ENCODE measurements at regions not wholly inside any gene's neighbourhood (a gene's known extent, or its start where the extent isn't known, plus 50 kb on each side); places are given as distances from the start of the nearest gene placed in this dataset.

DNA sequence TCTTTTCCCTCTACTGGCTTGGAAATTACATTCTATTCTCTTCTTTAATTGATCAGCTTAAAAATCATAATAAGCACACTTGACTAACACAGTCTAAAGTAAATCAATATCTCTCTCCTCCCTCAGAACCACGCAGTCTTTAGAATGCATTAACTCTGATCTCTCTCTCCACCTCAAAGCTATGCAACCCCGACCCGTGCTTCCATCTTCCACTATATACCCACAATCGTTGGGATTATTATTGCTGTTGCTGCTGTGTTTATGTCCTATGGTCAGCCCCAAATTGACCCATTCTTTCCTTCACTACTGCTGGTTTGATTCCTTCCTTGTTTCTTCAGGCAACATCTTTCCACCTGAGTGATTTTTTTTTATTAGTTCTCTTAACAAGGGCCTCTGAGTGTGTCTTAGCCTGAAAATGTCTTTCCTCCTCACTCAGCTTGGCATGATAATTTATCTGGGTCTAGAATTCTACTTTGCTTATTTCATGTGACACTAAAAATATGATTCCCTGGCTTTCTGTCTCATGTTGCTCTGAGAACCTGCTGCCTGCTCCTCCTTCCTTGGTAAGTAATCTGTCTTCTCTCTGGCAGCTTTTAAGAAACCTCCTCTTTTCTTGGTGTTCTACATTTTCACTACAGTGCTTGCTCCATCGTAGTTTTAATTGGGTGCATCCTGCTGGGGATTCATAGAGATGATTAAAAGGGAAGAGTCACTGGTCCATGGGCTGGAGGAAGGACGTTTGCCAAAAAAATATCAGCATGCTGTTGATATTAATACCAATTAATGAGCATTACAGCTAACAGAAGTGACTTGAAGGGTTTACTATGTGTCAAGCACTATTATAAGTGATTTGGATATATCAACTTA is 472.2 kb downstream of the MATN1 start:
- intact Hi-C loops (cut with DNase I; ENCODE audit: low total_unique reads) = no loop called here
- H3K27me3 ChIP-seq = peaks cover 2 to 21% (median 4%) of the 10 kb centered on the region in 3 donors
- no peaks in the 10 kb centered on the region for H3K4me1 ChIP-seq
- no peak for TF ChIP-seq POLR2A (IDR thresholded peaks at IDR 0.05)
- DNase-seq (no peak), ATAC-seq (no peak)
- H3K9me3 ChIP-seq = no peaks in the 10 kb centered on the region
- H3K4me3 ChIP-seq = no peak overlapping the region
- no peak overlapping the region for H3K27ac ChIP-seq
- no peaks in the 10 kb centered on the region for H3K36me3 ChIP-seq
- in situ Hi-C loops (cut with MboI; ENCODE audit: low sequenced_read_pairs in 4 of 4) = no loop called here

DNA sequence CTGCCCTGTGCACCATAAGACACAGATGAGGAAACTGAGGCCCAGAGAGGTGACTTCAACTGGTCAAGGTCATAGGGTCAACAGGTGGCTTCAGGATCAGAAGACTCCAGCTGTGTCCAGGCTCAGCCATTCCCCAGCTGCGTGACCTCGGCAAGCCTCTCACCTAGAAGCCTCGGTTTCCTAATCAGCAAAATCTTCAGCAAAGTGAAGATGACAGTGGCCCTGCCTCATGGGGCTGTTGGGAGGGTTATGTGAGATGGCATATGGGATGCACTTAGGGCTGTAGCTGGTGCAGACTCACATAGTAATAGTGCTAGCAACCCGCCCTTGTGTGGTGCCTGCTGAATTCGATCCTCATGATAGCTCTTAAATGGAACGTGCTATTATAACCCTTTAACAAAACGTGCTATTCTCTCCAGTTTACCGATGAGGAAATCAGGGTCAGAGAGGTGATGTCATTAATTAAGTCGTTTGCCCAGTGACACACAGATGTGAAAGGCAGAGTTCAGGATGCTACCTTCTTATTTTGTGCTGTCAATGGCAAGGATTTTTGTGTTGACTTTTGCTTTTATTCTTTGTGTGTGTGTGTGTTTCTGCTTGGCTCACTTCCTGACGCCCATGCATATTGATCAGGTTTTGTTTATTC is 472.9 kb downstream of the MATN1 start:
- TF ChIP-seq POLR2A (IDR thresholded peaks at IDR 0.05) = no peak
- TF ChIP-seq, protein P1, sequence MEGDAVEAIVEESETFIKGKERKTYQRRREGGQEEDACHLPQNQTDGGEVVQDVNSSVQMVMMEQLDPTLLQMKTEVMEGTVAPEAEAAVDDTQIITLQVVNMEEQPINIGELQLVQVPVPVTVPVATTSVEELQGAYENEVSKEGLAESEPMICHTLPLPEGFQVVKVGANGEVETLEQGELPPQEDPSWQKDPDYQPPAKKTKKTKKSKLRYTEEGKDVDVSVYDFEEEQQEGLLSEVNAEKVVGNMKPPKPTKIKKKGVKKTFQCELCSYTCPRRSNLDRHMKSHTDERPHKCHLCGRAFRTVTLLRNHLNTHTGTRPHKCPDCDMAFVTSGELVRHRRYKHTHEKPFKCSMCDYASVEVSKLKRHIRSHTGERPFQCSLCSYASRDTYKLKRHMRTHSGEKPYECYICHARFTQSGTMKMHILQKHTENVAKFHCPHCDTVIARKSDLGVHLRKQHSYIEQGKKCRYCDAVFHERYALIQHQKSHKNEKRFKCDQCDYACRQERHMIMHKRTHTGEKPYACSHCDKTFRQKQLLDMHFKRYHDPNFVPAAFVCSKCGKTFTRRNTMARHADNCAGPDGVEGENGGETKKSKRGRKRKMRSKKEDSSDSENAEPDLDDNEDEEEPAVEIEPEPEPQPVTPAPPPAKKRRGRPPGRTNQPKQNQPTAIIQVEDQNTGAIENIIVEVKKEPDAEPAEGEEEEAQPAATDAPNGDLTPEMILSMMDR (IDR thresholded peaks at IDR 0.05 in 4 of 5, conservative IDR thresholded peaks at IDR 0.05 in 1 of 5) = no peak
- H3K36me3 ChIP-seq = no peaks in the 10 kb centered on the region
- no peak for ATAC-seq
- no peak overlapping the region for H3K27ac ChIP-seq
- peaks cover 0 to 21% (median 4%) of the 10 kb centered on the region in 3 donors for H3K27me3 ChIP-seq
- H3K4me3 ChIP-seq = no peak overlapping the region
- H3K4me1 ChIP-seq = no peaks in the 10 kb centered on the region
- in situ Hi-C loops (cut with MboI; ENCODE audit: low sequenced_read_pairs in 4 of 4) (no loop called here), intact Hi-C loops (cut with DNase I; ENCODE audit: low total_unique reads) (no loop called here)
- no peaks in the 10 kb centered on the region for H3K9me3 ChIP-seq
- DNase-seq = no peak

DNA sequence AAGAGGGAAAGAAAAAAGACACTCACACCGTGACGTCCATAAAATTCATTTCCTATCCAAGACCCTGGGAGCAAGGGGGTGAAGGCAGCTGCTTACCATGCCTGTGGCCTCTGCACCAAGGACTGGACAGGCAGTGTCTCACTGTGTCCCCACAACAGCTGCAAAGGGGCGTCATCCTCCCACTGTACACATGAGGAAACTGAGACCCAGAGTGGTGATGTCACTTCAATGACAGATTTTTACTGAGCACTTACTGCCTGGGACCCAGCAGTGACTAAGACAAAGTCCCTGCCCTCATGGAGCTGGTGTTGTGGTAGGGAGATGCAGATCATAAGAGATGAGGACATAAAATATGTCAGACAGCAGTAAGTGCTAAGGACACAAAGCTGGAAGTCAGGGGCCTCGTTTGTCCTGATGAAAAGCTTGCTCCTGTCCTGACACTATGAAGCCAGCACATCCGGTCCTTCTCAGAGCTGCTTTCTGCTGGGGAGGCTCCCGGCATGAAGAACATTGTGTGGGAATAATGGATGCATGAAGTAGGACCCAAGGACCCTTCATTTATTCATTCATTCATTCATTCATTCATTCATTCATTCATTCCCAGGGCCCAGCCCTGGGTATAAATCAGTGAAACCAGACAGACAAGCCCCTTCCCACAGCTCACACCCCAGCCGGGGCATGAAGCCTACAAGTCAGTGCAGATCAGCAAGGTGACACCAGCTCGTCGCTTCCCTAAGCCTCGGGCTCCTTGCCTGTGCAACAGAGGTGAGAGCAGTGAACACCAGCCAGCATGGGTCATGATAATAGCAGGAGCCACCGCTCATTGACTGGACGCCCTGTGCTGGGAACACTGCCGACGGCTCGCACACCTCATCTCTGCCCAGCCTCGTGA is 473.7 kb downstream of the MATN1 start:
- Histone ChIP-seq H3K27me3 (peaks cover 0 to 21% (median 4%) of the 10 kb centered on the region in 3 donors), H3K9me3 (no peaks in the 10 kb centered on the region), H3K27ac (no peak overlapping the region), H3K36me3 (no peaks in the 10 kb centered on the region), H3K4me1 (no peaks in the 10 kb centered on the region), H3K4me3 (no peak overlapping the region)
- ATAC-seq (no peak), DNase-seq (no peak)
- in situ Hi-C loops (cut with MboI; ENCODE audit: low sequenced_read_pairs in 4 of 4) (no loop called here), intact Hi-C loops (cut with DNase I; ENCODE audit: low total_unique reads) (no loop called here)
- TF ChIP-seq, protein P1 (IDR thresholded peaks at IDR 0.05 in 4 of 5, conservative IDR thresholded peaks at IDR 0.05 in 1 of 5) = no peak
- TF ChIP-seq POLR2A (IDR thresholded peaks at IDR 0.05) = no peak

DNA sequence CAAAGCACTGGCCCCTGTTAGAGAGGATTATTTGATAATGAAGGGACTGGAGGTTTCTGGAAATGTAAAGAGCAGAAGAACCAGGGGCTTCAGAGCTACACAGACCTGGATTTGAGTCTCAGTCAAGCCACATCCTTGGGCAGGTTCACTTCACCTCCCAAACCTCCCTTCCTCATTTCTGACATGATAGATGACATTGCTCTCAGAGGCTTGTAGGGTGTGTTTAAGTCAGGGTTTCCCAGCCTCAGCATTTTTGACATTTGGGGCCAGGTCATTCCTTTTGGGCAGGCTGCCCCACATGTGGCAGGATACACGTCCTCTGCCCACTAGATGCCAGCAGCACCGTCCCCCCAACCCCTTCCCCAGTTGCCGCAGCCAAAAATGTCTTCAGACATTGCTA is 474.6 kb downstream of the MATN1 start:
- TF ChIP-seq, protein P1 (IDR thresholded peaks at IDR 0.05 in 4 of 5, conservative IDR thresholded peaks at IDR 0.05 in 1 of 5) = no peak
- TF ChIP-seq POLR2A (IDR thresholded peaks at IDR 0.05) = no peak

More for the DNA sequence above, 474.6 kb downstream of the MATN1 start:
- H3K27ac ChIP-seq = no peak overlapping the region
- intact Hi-C loops (cut with DNase I; ENCODE audit: low total_unique reads) = no loop called here
- H3K4me1 ChIP-seq = no peaks in the 10 kb centered on the region
- no peaks in the 10 kb centered on the region for H3K36me3 ChIP-seq
- H3K9me3 ChIP-seq = no peaks in the 10 kb centered on the region
- in situ Hi-C loops (cut with MboI; ENCODE audit: low sequenced_read_pairs in 4 of 4) = no loop called here
- H3K27me3 ChIP-seq = peaks cover 0 to 21% (median under 1%) of the 10 kb centered on the region in 3 donors
- H3K4me3 ChIP-seq = no peak overlapping the region
- ATAC-seq = no peak
- DNase-seq = no peak

Data from gastrocnemius medialis (tissue), 4 donors.